Prostate gland (tissue), 2 donors: ENCODE measurements at regions not wholly inside any gene's neighbourhood (a gene's known extent, or its start where the extent isn't known, plus 50 kb on each side); places are given as distances from the start of the nearest gene placed in this dataset.

Experiments used
- CTCF ChIP-seq, 4 experiments: fragments of 200-600 bp in 2 of 4; fragments of 450-650 bp in 2 of 4; sonication (generic) in 2 of 4; IDR thresholded peaks; 1 replicate in 3 of 4; 2 replicates in 1 of 4; pipeline ENCODE4 v1.5.1; 2016 to 2019; ENCODE audit warnings: antibody characterized with exemption in 4 of 4, mild to moderate bottlenecking in 2 of 4, moderate library complexity in 2 of 4
- POLR2A ChIP-seq: fragments of 450-650 bp; IDR thresholded peaks from one replicate; pipeline ENCODE4 v1.6.1; 2016; ENCODE audit warnings: antibody characterized with exemption, mild to moderate bottlenecking

- TF ChIP-seq CTCF (IDR thresholded peaks at IDR 0.05) (no peak), POLR2A (no peak)
Observed at GRCh38 chr11:7196396-7197146, 55.1 kb upstream of the SYT9 start.
